HG03571 (cell line): ENCODE measurements at regions not wholly inside any gene's neighbourhood (a gene's known extent, or its start where the extent isn't known, plus 50 kb on each side); places are given as distances from the start of the nearest gene placed in this dataset.

ENCODE experiments used
- ATAC-seq: cut with Tn5 transposase; IDR thresholded peaks from one replicate; pipeline ENCODE4 v1.9.1; 2021; ENCODE audit not compliant: unreplicated experiment

- no peak for ATAC-seq
Measured at GRCh38 chr1:83735526-83735925, 263.4 kb downstream of the TTLL7 start.

- ATAC-seq: no peak
Measured at GRCh38 chr1:83734420-83734819, 264.5 kb downstream of the TTLL7 start.

- no peak for ATAC-seq
Measured at GRCh38 chr1:83725735-83726360, 273.1 kb downstream of the TTLL7 start.

GRCh38 chr1:83718338-83718737 lies 280.6 kb downstream of the TTLL7 start:
- ATAC-seq: no peak

DNA sequence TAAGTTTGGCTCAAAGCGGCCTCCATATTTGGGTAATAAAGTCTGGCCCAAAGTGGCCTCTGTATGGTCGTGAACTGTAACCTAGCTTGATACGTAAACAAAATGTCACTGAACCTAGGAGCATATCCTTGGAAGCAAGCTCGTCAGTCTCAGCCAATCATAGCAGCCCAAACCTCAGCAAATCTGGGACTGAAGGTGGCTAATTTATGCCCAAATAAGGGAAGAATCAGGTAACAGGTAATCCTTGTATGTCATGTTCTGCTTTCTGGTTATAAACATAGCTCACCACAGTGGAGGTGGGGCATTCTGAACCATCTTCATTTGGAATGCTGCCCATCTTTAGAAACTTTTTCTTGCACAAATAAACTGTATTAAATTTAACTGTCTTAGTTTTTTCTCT lies 281.1 kb downstream of the TTLL7 start:
- ATAC-seq: no peak

GRCh38 chr1:83716641-83717040 lies 282.3 kb downstream of the TTLL7 start:
- no peak for ATAC-seq

DNA sequence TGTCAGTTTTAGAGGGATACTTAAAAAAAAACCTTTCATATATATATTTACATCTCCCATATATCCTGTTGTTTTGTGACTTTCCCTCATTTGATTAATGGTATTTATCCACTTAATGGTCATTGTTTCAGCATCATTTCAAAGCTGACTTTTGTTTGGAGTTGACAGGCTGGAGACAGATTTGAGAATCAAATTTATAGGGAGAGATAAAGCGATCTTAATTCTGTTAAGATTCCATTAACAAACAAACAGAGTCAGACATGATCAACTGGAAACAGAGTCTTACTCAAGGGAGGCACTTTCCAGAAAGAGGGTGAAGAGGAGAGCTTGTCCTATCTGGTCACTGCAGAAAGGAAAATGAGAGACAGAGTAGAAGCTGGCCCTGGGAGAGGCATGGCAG lies 283.4 kb downstream of the TTLL7 start:
- no peak for ATAC-seq

DNA sequence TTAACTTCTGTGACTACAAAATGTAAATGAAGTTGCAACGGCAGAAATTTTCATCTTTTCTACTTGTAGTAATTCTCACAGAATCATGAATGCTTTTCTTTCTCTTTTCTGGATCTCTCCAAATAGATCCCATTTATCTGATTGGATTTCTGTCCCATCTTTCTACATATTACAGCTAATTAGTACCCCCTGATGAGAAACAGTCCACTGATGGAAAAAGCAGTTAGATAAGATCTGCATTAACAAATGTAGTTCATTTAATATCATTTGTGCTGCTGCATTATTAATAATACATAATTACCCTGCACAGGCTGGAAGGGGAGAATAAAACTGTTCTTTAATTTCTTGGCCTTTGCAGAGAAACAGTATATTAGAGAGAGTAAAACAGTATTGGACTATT lies 289.3 kb downstream of the TTLL7 start:
- ATAC-seq: no peak

- ATAC-seq: no peak
Measured at GRCh38 chr1:83706354-83706938, 292.5 kb downstream of the TTLL7 start.

DNA sequence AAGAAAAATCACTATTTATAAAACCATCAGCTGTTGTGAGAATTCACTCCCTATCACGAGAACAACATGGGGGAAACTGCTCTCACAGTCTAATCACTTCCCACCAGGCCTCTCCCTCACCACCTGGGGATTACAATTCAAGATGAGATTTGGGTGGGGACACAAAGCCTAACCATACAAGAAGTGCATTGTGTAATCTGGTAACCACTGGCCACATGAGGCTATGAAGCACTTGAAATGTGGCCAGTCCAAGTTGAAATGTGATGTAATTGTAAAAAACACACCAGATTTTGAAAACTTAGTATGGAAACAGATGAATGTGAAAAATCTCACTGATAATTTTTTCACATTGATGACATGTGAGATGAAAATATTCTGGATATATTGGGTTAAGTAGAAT lies 293.8 kb downstream of the TTLL7 start:
- no peak for ATAC-seq

- no peak for ATAC-seq
Measured at GRCh38 chr1:83704350-83704749, 294.6 kb downstream of the TTLL7 start.

DNA sequence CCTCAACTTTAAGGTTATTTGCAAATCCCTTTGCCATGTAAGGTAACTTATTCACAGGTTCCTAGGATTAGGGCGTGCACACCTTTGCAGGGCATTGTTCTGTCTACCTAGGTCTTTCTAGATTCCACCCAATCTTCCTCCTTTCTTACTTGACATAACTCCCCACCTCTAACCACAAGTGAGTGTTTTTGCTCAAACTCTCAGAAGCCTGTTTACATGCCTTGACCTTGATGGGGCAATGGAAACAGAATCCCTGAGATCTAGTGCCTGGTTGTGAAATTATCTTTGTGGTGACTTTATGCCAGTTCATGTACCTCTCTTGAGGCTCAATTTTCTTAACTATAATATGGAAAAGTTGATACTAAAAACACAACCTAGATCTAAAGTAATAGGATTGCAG lies 296.6 kb downstream of the TTLL7 start:
- ATAC-seq: no peak

DNA sequence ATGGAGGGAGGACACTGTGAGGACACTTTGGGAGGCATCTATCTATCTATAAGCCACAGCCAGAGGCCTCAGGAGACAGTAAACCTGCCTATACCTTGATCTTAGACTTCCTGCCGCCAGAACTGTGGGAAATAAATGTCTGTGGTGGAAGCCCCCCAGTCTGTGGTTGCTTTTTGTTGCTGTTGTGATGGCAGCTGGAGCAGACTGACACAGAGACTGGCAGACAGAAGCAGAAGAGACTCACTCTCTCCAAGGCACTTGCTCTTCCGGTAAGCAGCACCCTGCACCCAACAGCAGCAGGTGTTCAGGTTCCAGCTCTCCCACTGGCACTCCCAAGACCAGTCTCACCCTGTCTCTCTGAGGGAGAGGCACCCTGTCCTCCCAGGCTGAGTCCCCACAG lies 297.6 kb downstream of the TTLL7 start:
- ATAC-seq: no peak

- ATAC-seq: no peak
Measured at GRCh38 chr1:83698644-83699043, 300.3 kb downstream of the TTLL7 start.

DNA sequence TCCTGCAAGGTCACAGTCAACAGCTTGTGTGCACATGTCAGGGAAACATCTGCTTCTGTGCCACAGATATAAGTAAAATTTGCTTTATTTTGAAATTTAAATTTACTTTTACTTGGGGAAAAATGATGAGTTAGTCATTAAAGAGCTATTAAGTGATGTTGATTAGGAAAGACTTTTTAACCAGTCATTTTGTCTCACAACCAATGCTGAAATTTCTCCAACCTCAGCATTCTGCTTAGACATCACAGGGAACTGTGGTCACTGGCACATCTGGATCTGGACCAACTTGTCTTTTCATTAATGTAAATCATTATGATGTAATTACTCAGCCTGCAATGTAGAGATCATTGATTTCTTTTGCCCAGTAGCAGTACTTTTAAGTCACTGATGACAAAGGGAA lies 301.0 kb downstream of the TTLL7 start:
- no peak for ATAC-seq

DNA sequence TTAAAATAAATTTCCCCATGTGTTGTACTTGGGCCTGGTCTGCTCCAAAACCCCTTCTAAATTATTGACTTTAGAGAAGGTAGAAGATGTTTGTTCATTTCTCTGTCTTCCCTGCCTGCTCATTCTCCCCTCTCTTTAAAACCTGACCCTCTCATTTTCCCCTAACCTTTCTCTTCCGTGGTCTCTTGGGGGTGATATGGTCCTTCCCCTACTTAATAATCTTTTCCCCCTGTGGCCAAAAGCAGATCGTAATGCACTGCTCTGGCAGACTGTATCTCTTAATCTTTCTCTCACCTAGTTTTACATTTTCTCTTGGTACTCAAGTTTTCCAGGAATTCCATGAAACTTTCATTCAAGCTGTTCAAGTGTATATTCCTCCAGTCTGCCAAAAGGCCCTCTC lies 301.7 kb downstream of the TTLL7 start:
- no peak for ATAC-seq

DNA sequence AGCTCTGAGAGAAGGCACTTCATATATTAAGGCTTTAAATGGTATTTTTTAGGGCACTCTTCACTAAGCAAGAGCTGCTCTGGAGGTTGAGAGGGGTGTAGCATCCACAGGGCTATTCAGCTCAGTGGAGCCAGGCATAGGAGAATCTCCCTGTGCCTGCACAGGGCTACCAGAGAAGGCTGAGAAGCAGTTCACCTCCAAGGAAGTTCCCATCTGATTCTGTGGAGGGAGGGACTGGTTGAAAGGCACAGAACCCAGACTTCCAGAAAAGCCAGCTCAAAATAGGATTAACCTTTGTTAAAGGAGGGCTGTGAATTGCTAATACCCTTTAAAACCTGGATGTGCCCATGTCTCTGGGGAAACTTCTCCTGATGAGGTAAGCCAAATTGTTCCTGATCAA lies 304.5 kb downstream of the TTLL7 start:
- no peak for ATAC-seq

DNA sequence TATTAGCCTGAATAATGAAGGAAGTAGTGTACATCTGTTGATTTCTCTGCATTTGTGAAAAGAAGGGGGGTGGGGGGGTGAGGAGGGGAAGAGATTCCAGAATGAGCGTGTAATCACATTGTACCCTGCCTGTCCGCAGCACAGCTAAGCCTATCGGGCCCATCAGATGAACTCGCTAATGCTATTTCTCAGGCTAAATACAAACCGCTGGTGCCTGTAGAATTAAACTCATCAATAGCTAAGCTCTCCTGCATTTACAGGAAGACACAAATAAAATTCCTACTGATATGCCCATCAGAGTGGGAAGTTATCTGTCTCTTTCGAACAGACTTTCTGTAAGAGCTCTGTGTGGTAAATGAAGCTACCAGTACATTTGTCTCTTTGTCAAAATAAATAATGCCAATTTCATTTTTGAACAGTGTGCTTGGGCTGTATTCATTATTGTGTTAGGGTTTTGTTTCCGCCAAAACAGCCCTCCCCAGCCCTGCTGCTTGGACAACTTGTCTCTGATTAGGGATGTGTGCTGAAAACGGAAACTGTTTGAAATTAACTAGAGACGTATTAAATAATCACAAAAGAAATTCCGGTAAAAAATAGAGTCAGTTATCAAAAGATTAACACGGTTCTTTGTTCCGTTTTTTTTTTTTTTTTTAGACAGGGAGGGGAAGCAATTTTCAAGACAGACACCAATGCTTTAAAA lies 305.4 kb downstream of the TTLL7 start:
- no peak for ATAC-seq

GRCh38 chr1:83692524-83693381 lies 306.2 kb downstream of the TTLL7 start:
- ATAC-seq: no peak

DNA sequence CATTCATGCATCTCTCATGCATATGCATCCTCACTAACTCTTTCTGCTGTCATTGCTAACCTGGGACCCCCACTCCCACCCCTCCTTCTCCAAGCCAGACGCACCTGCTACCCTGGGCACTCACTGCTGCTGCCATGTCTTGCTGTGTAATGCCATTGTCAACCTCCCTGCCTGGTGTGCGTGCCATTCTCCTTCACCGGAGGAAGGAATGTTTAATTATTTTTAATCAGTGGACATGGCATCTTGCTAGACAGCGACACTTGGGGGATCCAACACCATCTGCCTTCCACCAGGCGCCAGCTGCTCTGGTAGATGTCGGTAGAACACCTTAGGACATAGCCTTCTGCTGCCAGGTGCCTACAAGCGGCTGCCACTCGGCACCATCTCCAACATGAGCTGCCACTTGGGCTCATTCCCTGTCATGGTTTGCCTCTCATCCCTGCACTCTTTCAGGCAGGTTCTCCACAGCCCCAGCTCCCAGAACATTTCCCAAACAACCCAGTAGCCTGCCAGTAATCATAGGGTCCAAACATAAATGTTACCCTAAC lies 306.9 kb downstream of the TTLL7 start:
- no peak for ATAC-seq
